AG10803 (cell line): ENCODE measurements at regions not wholly inside any gene's neighbourhood (a gene's known extent, or its start where the extent isn't known, plus 50 kb on each side); places are given as distances from the start of the nearest gene placed in this dataset.

ENCODE experiments used
- DNase-seq: peaks from one replicate; pipeline ENCODE4 v3.0.0; 2010; ENCODE audit warnings: low read depth
- H3K4me3 ChIP-seq: 2 replicates; pipeline ENCODE4 v1.5.1; 2011; ENCODE audit warnings: mild to moderate bottlenecking, low read length, control low read depth
- CTCF ChIP-seq: conservative IDR thresholded peaks from 2 replicates; pipeline ENCODE4 v1.5.1; 2011; ENCODE audit warnings: mild to moderate bottlenecking, low read length, control low read depth, inconsistent platforms

- TF ChIP-seq CTCF, result no peak
- no peak overlapping the region for H3K4me3 ChIP-seq
- DNase-seq, result no peak
These were observed 311.8 kb downstream of the AEBP2 start for GRCh38 chr12:19751078-19751477.

- no peak overlapping the region for H3K4me3 ChIP-seq
- no peak for DNase-seq
- TF ChIP-seq CTCF, result no peak
These were observed 313.4 kb downstream of the AEBP2 start for GRCh38 chr12:19752712-19753111.

- DNase-seq, result peak; percentile 53
- no peak for TF ChIP-seq CTCF
- no peak overlapping the region for H3K4me3 ChIP-seq
These were observed 315.8 kb downstream of the AEBP2 start for GRCh38 chr12:19755136-19755535.

- DNase-seq, result peak; percentile 59
- TF ChIP-seq CTCF, result peak; percentile 76
- no peak overlapping the region for H3K4me3 ChIP-seq
These were observed 318.1 kb downstream of the AEBP2 start for GRCh38 chr12:19757317-19757877.

GRCh38 chr12:19759227-19759626, 319.9 kb downstream of the AEBP2 start:
- peak; percentile 86 for DNase-seq
- TF ChIP-seq CTCF, result no peak
- no peak overlapping the region for H3K4me3 ChIP-seq

GRCh38 chr12:19760611-19761010, 321.3 kb downstream of the AEBP2 start:
- no peak for TF ChIP-seq CTCF
- H3K4me3 ChIP-seq, result no peak overlapping the region
- peak; percentile 29 for DNase-seq

GRCh38 chr12:19761463-19761862, 322.2 kb downstream of the AEBP2 start:
- H3K4me3 ChIP-seq, result no peak overlapping the region
- DNase-seq, result no peak
- no peak for TF ChIP-seq CTCF
